ENCODE measurements at regions not wholly inside any gene's neighbourhood (a gene's known extent, or its start where the extent isn't known, plus 50 kb on each side); places are given as distances from the start of the nearest gene placed in this dataset.

DNA sequence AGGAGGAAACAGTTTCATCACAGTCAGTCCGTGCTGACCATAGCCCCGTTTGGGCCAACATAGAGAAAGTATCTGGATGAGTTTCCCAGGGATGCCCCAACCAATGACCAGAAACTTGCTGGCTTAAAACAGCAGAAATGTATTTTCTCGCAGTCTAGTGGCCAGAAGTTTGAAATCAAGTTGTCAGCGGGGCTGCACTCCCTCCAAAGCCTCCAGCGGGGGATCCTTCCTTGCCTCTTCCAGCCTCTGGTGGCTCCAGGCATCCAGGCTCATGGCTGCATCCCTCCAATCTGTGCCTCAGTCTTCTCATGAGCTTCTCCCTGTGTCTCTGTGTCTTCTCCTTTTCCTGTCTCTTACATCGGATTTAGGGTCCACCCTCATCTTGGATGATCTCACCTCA is 89.6 kb upstream of the CTBP2 start:
- Histone ChIP-seq H3K27ac (no peak overlapping the region), H3K4me3 (no peak overlapping the region)
- no peak for DNase-seq (ENCODE audit: low spot score)
- TF ChIP-seq, protein P1, sequence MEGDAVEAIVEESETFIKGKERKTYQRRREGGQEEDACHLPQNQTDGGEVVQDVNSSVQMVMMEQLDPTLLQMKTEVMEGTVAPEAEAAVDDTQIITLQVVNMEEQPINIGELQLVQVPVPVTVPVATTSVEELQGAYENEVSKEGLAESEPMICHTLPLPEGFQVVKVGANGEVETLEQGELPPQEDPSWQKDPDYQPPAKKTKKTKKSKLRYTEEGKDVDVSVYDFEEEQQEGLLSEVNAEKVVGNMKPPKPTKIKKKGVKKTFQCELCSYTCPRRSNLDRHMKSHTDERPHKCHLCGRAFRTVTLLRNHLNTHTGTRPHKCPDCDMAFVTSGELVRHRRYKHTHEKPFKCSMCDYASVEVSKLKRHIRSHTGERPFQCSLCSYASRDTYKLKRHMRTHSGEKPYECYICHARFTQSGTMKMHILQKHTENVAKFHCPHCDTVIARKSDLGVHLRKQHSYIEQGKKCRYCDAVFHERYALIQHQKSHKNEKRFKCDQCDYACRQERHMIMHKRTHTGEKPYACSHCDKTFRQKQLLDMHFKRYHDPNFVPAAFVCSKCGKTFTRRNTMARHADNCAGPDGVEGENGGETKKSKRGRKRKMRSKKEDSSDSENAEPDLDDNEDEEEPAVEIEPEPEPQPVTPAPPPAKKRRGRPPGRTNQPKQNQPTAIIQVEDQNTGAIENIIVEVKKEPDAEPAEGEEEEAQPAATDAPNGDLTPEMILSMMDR (IDR thresholded peaks at IDR 0.05): no peak

DNA sequence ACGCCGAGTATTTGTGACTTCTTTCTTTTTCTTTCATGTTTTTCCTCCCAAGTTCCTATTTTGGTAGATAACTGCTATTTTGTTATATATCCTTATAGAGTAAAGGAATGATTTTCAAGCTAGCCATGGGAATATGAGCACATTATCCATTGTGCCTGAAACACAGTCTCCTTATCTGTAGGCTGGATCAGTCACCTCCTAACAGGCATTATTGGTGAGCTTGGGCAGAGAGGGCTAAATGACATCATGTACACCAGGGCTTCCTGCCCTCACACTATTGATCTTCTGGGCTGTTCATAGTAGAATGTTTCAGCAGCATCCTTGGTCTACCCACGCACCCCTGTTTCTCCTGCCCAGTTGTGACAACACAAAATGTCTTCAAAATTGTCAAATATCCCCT is 88.1 kb upstream of the CTBP2 start:
- TF ChIP-seq, protein P1 (IDR thresholded peaks at IDR 0.05): no peak
- no peak for DNase-seq (ENCODE audit: low spot score)
- Histone ChIP-seq H3K4me3 (no peak overlapping the region), H3K27ac (no peak overlapping the region)

DNA sequence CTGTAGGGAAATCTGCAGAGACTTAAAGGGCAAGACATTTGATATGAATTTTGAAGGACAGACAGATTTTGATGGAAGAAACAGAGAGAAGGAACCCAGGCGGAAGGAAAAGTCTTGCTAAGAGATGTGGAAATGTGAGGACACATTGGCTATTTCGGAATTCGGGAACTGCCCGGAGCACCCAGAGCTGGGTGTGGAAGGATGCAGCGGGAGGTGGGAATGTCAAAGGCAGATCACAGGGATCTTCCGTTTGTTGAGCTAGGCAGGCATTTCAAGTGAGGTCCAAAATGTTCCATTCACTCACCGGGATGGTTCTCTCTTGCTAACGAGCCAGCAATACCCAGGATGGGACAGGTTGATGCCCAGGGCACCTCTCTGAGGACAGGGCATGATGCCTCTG is 87.2 kb upstream of the CTBP2 start:
- DNase-seq (ENCODE audit: low spot score): no peak
- TF ChIP-seq, protein P1 (IDR thresholded peaks at IDR 0.05): no peak
- Histone ChIP-seq H3K27ac (no peak overlapping the region), H3K4me3 (no peak overlapping the region)

DNA sequence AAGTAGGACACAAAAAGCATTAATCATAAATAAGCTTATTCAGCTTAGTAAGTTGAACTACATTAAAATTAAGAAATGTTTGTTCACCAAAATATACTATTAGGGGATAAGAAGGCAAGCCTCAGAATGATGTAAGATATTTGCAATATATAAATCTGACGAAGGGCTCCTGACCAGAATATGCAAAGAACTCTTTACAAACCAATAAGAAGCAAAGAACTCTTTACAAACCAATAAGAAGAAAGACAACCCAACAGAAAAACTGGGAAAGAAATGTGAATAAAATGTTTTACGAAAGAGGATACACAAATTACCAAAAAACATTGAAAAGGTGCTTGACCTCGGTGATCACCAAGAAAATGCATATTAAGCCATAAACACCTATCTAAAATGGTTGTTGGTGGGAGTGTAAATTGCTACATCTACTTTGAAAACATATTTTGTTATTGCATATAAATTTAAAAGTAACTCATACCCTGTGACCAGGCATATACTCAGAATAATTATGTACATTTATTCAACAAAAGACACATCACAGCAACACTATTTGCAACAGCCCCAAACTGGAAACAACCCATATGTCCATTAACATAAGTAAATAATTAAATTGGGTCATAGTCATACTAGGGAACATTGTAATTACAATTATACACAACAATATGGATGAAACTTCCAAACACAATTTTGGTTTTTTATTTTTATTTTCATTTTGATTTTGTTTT is 83.3 kb upstream of the CTBP2 start:
- Histone ChIP-seq H3K4me3 (no peak overlapping the region), H3K27ac (no peak overlapping the region)
- no peak for DNase-seq (ENCODE audit: low spot score)
- TF ChIP-seq, protein P1 (IDR thresholded peaks at IDR 0.05): no peak

DNA sequence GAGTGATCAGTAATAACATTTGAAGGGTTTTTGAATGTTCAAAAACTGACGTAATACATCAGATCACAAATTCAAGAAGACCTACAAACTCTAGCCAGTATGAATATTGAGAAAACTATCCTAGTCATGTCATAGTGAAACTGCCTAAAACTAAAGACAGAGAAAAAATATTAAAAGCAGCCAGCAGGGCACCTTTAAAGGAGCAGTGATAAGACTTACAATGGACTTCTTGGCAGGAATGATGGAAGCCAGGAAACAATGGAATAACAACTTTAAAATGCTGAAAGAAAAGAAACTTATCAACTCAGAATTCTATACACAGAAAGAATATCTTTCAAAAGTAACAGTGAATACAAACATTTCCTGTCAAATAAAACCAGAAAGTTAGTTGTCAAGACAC is 78.3 kb upstream of the CTBP2 start:
- no peak for DNase-seq (ENCODE audit: low spot score)
- TF ChIP-seq, protein P1 (IDR thresholded peaks at IDR 0.05): no peak
- Histone ChIP-seq H3K4me3 (no peak overlapping the region), H3K27ac (no peak overlapping the region)

DNA sequence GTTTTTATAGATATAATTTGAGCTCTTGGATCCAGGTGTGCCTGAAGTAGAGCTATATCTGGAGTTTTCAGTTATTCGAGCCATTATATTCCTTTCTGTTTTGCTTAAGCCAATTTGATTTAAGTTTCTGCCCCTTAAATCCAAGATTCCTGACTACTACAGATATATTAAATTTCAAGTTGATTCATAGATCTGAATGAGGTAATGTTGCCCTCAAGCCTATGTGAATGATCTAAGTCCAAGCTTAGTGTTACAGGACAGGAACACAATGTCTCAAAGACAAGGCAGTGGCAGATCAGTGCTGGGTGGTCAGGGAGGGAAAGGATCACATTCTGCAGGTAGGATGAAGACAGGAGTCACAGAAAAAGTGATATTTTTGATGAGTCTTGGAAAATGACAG is 75.7 kb upstream of the CTBP2 start:
- DNase-seq (ENCODE audit: low spot score): no peak
- Histone ChIP-seq H3K4me3 (no peak overlapping the region), H3K27ac (no peak overlapping the region)
- TF ChIP-seq, protein P1 (IDR thresholded peaks at IDR 0.05): no peak
